Spleen (tissue), 7 donors: ENCODE measurements at regions not wholly inside any gene's neighbourhood (a gene's known extent, or its start where the extent isn't known, plus 50 kb on each side); places are given as distances from the start of the nearest gene placed in this dataset.

Experiments used
- POLR2A ChIP-seq, 3 donors: fragments of 450-650 bp; IDR thresholded peaks; one replicate each; pipeline ENCODE4 v1.5.1; 2017; ENCODE audit warnings: antibody characterized with exemption in 3 of 3, mild to moderate bottlenecking in 1 of 3
- POLR2AphosphoS5 ChIP-seq, 3 donors: sonication (generic); formaldehyde crosslinking; IDR thresholded peaks; one replicate each; pipeline ENCODE4 v1.5.1; 2017; ENCODE audit warnings: antibody characterized with exemption in 3 of 3
- TF ChIP-seq, protein P1 (sequence below), 11 experiments: fragments of 200-600 bp in 7 of 11; fragments of 450-650 bp in 4 of 11; sonication (generic) in 4 of 11; IDR thresholded peaks in 8 of 11; conservative IDR thresholded peaks in 3 of 11; 1 replicate in 7 of 11; 2 replicates in 4 of 11; pipeline versions ENCODE4 v1.4.0 to v1.8.0; 2016 to 2021; ENCODE audit warnings: antibody characterized with exemption in 11 of 11, inconsistent platforms in 4 of 11, mild to moderate bottlenecking in 1 of 11
- donor health status: DM: no; HTN: no; CAD: no; lungs with moderate emphysema.
- donor health status: DM: no; HTN: no; CAD: no.
- donor health status: DM: no; HTN: no; CAD: no.

DNA sequence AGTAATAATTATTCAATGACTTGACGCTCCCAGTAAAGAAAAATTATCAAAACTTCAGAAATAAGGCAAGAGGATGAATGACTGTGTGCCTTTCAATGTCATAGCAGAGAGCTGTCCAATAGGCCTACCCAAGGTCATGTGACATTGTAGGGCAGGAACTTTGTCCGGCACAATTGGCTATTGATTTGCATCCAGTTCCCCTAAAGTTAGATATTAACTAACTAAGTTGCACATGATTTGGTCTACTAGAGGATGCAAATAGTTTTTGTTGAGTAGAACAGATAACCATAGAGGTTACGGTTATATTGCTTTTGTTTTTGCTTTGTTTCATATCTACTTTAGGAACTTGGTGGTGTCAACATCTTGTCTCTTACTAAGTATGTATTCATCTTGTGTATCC lies 127.9 kb upstream of the PFN2 start:
- TF ChIP-seq POLR2A (IDR thresholded peaks at IDR 0.05) (no peak), POLR2AphosphoS5 (IDR thresholded peaks at IDR 0.05) (no peak)
- TF ChIP-seq, protein P1, sequence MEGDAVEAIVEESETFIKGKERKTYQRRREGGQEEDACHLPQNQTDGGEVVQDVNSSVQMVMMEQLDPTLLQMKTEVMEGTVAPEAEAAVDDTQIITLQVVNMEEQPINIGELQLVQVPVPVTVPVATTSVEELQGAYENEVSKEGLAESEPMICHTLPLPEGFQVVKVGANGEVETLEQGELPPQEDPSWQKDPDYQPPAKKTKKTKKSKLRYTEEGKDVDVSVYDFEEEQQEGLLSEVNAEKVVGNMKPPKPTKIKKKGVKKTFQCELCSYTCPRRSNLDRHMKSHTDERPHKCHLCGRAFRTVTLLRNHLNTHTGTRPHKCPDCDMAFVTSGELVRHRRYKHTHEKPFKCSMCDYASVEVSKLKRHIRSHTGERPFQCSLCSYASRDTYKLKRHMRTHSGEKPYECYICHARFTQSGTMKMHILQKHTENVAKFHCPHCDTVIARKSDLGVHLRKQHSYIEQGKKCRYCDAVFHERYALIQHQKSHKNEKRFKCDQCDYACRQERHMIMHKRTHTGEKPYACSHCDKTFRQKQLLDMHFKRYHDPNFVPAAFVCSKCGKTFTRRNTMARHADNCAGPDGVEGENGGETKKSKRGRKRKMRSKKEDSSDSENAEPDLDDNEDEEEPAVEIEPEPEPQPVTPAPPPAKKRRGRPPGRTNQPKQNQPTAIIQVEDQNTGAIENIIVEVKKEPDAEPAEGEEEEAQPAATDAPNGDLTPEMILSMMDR (IDR thresholded peaks at IDR 0.05 in 8 of 11, conservative IDR thresholded peaks at IDR 0.05 in 3 of 11) = no peak
